Activated T-helper 17 cell treated with anti-CD3 and anti-CD28 coated beads, Interleukin-2, amount 50 U/mL, for 72 hours (primary cell): ENCODE measurements at regions not wholly inside any gene's neighbourhood (a gene's known extent, or its start where the extent isn't known, plus 50 kb on each side); places are given as distances from the start of the nearest gene placed in this dataset.

Experiments
- ATAC-seq: fragments of 150-1000 bp; cut with Tn5 transposase; replicated peaks from 2 replicates; pipeline ENCODE4 v1.10.0; 2021; ENCODE audit warnings: mild to moderate bottlenecking, moderate library complexity
- H3K27ac Mint-ChIP-seq: one replicate; pipeline ENCODE4 v1.8.0; 2022; ENCODE audit warnings: mixed read lengths
- H3K27me3 Mint-ChIP-seq: one replicate; pipeline ENCODE4 v1.8.0; 2022; ENCODE audit warnings: mixed read lengths
- H3K36me3 Mint-ChIP-seq: one replicate; pipeline ENCODE4 v1.8.0; 2022; ENCODE audit warnings: low read depth, mild to moderate bottlenecking, mixed read lengths
- H3K4me1 Mint-ChIP-seq: one replicate; pipeline ENCODE4 v1.8.0; 2022; ENCODE audit warnings: mixed read lengths
- H3K4me3 Mint-ChIP-seq: one replicate; pipeline ENCODE4 v1.8.0; 2022; ENCODE audit warnings: mild to moderate bottlenecking, mixed read lengths
- H3K9me3 Mint-ChIP-seq: one replicate; pipeline ENCODE4 v1.8.0; 2022; ENCODE audit warnings: mixed read lengths

GRCh38 chr14:104346608-104347007 is 208.2 kb downstream of the KIF26A start:
- no peak for ATAC-seq
- Mint-ChIP-seq H3K9me3 (peaks cover 3% of the 10 kb centered on the region), H3K27ac (no peak overlapping the region), H3K4me1 (peaks cover 2% of the 10 kb centered on the region), H3K36me3 (no peaks in the 10 kb centered on the region), H3K4me3 (no peak overlapping the region), H3K27me3 (peaks cover 8% of the 10 kb centered on the region)

GRCh38 chr14:104348741-104349140 is 210.4 kb downstream of the KIF26A start:
- no peaks in the 10 kb centered on the region for H3K9me3 Mint-ChIP-seq
- no peaks in the 10 kb centered on the region for H3K4me1 Mint-ChIP-seq
- ATAC-seq: no peak
- no peaks in the 10 kb centered on the region for H3K36me3 Mint-ChIP-seq
- H3K27ac Mint-ChIP-seq: no peak overlapping the region
- no peak overlapping the region for H3K4me3 Mint-ChIP-seq
- peaks cover 4% of the 10 kb centered on the region for H3K27me3 Mint-ChIP-seq

- Mint-ChIP-seq H3K4me3 (no peak overlapping the region), H3K9me3 (no peaks in the 10 kb centered on the region), H3K27me3 (peaks cover 4% of the 10 kb centered on the region), H3K36me3 (no peaks in the 10 kb centered on the region), H3K27ac (no peak overlapping the region), H3K4me1 (no peaks in the 10 kb centered on the region)
- ATAC-seq: no peak
Measured at GRCh38 chr14:104349950-104350349, 211.6 kb downstream of the KIF26A start.

GRCh38 chr14:104350463-104351185 is 212.2 kb downstream of the KIF26A start:
- Mint-ChIP-seq H3K27ac (no peak overlapping the region), H3K27me3 (no peaks in the 10 kb centered on the region), H3K36me3 (no peaks in the 10 kb centered on the region), H3K9me3 (no peaks in the 10 kb centered on the region), H3K4me3 (no peak overlapping the region), H3K4me1 (no peaks in the 10 kb centered on the region)
- ATAC-seq: no peak

GRCh38 chr14:104351849-104352492 is 213.6 kb downstream of the KIF26A start:
- no peaks in the 10 kb centered on the region for H3K4me1 Mint-ChIP-seq
- H3K4me3 Mint-ChIP-seq: no peak overlapping the region
- H3K36me3 Mint-ChIP-seq: no peaks in the 10 kb centered on the region
- H3K27ac Mint-ChIP-seq: no peak overlapping the region
- no peak for ATAC-seq
- H3K27me3 Mint-ChIP-seq: no peaks in the 10 kb centered on the region
- no peaks in the 10 kb centered on the region for H3K9me3 Mint-ChIP-seq

- Mint-ChIP-seq H3K27me3 (no peaks in the 10 kb centered on the region), H3K9me3 (no peaks in the 10 kb centered on the region), H3K36me3 (no peaks in the 10 kb centered on the region), H3K4me3 (no peak overlapping the region), H3K4me1 (no peaks in the 10 kb centered on the region), H3K27ac (no peak overlapping the region)
- no peak for ATAC-seq
Measured at GRCh38 chr14:104352493-104353220, 214.3 kb downstream of the KIF26A start.

- Mint-ChIP-seq H3K4me3 (no peak overlapping the region), H3K27ac (no peak overlapping the region), H3K27me3 (no peaks in the 10 kb centered on the region), H3K36me3 (no peaks in the 10 kb centered on the region), H3K4me1 (no peaks in the 10 kb centered on the region), H3K9me3 (no peaks in the 10 kb centered on the region)
- ATAC-seq: no peak
Measured at GRCh38 chr14:104353221-104353920, 215.0 kb downstream of the KIF26A start.

GRCh38 chr14:104353921-104354701 is 215.7 kb downstream of the KIF26A start:
- no peak overlapping the region for H3K4me3 Mint-ChIP-seq
- no peaks in the 10 kb centered on the region for H3K9me3 Mint-ChIP-seq
- H3K4me1 Mint-ChIP-seq: no peaks in the 10 kb centered on the region
- no peak overlapping the region for H3K27ac Mint-ChIP-seq
- ATAC-seq: no peak
- H3K36me3 Mint-ChIP-seq: no peaks in the 10 kb centered on the region
- H3K27me3 Mint-ChIP-seq: no peaks in the 10 kb centered on the region

- no peak for ATAC-seq
- H3K4me1 Mint-ChIP-seq: no peaks in the 10 kb centered on the region
- H3K9me3 Mint-ChIP-seq: no peaks in the 10 kb centered on the region
- H3K27ac Mint-ChIP-seq: no peak overlapping the region
- no peaks in the 10 kb centered on the region for H3K27me3 Mint-ChIP-seq
- H3K4me3 Mint-ChIP-seq: no peak overlapping the region
- no peaks in the 10 kb centered on the region for H3K36me3 Mint-ChIP-seq
Measured at GRCh38 chr14:104355101-104356019, 217.0 kb downstream of the KIF26A start.

GRCh38 chr14:104356020-104356737 is 217.8 kb downstream of the KIF26A start:
- Mint-ChIP-seq H3K27ac (no peak overlapping the region), H3K27me3 (no peaks in the 10 kb centered on the region), H3K4me1 (no peaks in the 10 kb centered on the region), H3K36me3 (no peaks in the 10 kb centered on the region), H3K9me3 (no peaks in the 10 kb centered on the region), H3K4me3 (no peak overlapping the region)
- ATAC-seq: no peak

- no peak overlapping the region for H3K27ac Mint-ChIP-seq
- no peaks in the 10 kb centered on the region for H3K9me3 Mint-ChIP-seq
- no peaks in the 10 kb centered on the region for H3K36me3 Mint-ChIP-seq
- no peaks in the 10 kb centered on the region for H3K27me3 Mint-ChIP-seq
- H3K4me3 Mint-ChIP-seq: no peak overlapping the region
- ATAC-seq: no peak
- no peaks in the 10 kb centered on the region for H3K4me1 Mint-ChIP-seq
Measured at GRCh38 chr14:104356738-104357688, 218.6 kb downstream of the KIF26A start.
